IMR-90 (cell line): ENCODE measurements at regions not wholly inside any gene's neighbourhood (a gene's known extent, or its start where the extent isn't known, plus 50 kb on each side); places are given as distances from the start of the nearest gene placed in this dataset.

Experiments used
- ATAC-seq: fragments of 200-7000 bp; cut with Tn5 transposase; 2 replicates; pipeline ENCODE4 v1.9.1; 2020; ENCODE audit warnings: low read depth, mild to moderate bottlenecking, moderate library complexity
- BruUV-seq: library from RNA; stranded (reverse); fragments of 400-500 nt; replicated peaks from 2 replicates; lab custom pipeline; 2021; lab: Mats Ljungman, UMichigan
- CTCF ChIA-PET: fragments of 300-600 bp; formaldehyde crosslinking; extraction: SDS; loops from one replicate; lab custom pipeline; 2021; ENCODE audit warnings: antibody characterized with exemption; lab: Yijun Ruan, JAX
- POLR2A ChIA-PET: fragments of 300-600 bp; sonication (Branson Sonifier 250); formaldehyde crosslinking; loops from one replicate; lab custom pipeline; 2022; ENCODE audit warnings: antibody characterized with exemption; ENCODE audit not compliant: unreplicated experiment; lab: Charles Lee
- DNase-seq: peaks from one replicate; pipeline ENCODE4 v3.0.0; 2013
- H2AFZ ChIP-seq: replicated peaks from 2 replicates; pipeline ENCODE3; 2013; ENCODE audit warnings: low read length, mild to moderate bottlenecking; ENCODE audit not compliant: poor library complexity
- H2AK5ac ChIP-seq: 2 replicates; pipeline ENCODE4 v1.6.1; 2013; ENCODE audit warnings: low read depth, low read length, inconsistent platforms
- H2AK9ac ChIP-seq: replicated peaks from 2 replicates; pipeline ENCODE3; 2013; ENCODE audit warnings: mild to moderate bottlenecking, low read depth, low read length, moderate library complexity; ENCODE audit not compliant: poor library complexity
- H2BK120ac ChIP-seq: 2 replicates; pipeline ENCODE4 v1.6.1; 2013; ENCODE audit warnings: low read depth, low read length, inconsistent platforms
- H2BK15ac ChIP-seq: 3 replicates; pipeline ENCODE4 v1.6.1; 2013; ENCODE audit warnings: low read depth, low read length, inconsistent platforms
- H2BK20ac ChIP-seq: 2 replicates; pipeline ENCODE4 v1.6.1; 2013; ENCODE audit warnings: low read depth, mild to moderate bottlenecking, inconsistent platforms, low read length, moderate library complexity
- H2BK5ac ChIP-seq: 2 replicates; pipeline ENCODE4 v1.6.1; 2013; ENCODE audit warnings: mild to moderate bottlenecking, low read depth, low read length, inconsistent platforms; ENCODE audit not compliant: poor library complexity, severe bottlenecking
- H3K14ac ChIP-seq: replicated peaks from 2 replicates; pipeline ENCODE4 v1.6.1; 2013; ENCODE audit warnings: low read depth, low read length, inconsistent platforms
- H3K18ac ChIP-seq: 2 replicates; pipeline ENCODE4 v1.6.1; 2013; ENCODE audit warnings: low read depth, low read length, control low read depth
- H3K23ac ChIP-seq: 2 replicates; pipeline ENCODE4 v1.6.1; 2013; ENCODE audit warnings: low read depth, low read length, inconsistent platforms
- H3K27ac ChIP-seq: 2 replicates; pipeline ENCODE4 v1.5.1; 2013; ENCODE audit warnings: mild to moderate bottlenecking, control low read depth, low read length; ENCODE audit not compliant: insufficient read depth
- H3K27me3 ChIP-seq: 2 replicates; pipeline ENCODE4 v1.6.1; 2013; ENCODE audit warnings: low read length; ENCODE audit not compliant: control insufficient read depth, insufficient read depth
- H3K36me3 ChIP-seq: 2 replicates; pipeline ENCODE4 v1.6.1; 2013; ENCODE audit warnings: low read length, mixed read lengths; ENCODE audit not compliant: control insufficient read depth, insufficient read depth
- H3K4ac ChIP-seq: 2 replicates; pipeline ENCODE4 v1.6.1; 2013; ENCODE audit warnings: low read depth, low read length, inconsistent platforms
- H3K4me1 ChIP-seq: 2 replicates; pipeline ENCODE4 v1.6.1; 2013; ENCODE audit warnings: low read length, mixed read lengths; ENCODE audit not compliant: control insufficient read depth, insufficient read depth
- H3K4me2 ChIP-seq: 2 replicates; pipeline ENCODE4 v1.6.1; 2013; ENCODE audit warnings: low read depth, mild to moderate bottlenecking, control low read depth, low read length, moderate library complexity
- H3K4me3 ChIP-seq: 2 replicates; pipeline ENCODE4 v1.5.1; 2013; ENCODE audit warnings: low read depth, mild to moderate bottlenecking, control low read depth, low read length, moderate library complexity; ENCODE audit not compliant: insufficient read depth
- H3K56ac ChIP-seq: 2 replicates; pipeline ENCODE4 v1.6.1; 2013; ENCODE audit warnings: low read length, inconsistent platforms; ENCODE audit not compliant: insufficient read depth; ENCODE audit errors: extremely low read depth
- H3K79me1 ChIP-seq, 2 experiments: 2 replicates each; pipeline ENCODE4 v1.6.1; 2013; ENCODE audit warnings: low read length in 2 of 2, inconsistent platforms in 1 of 2, low read depth in 1 of 2
- H3K9ac ChIP-seq: 2 replicates; pipeline ENCODE4 v1.6.1; 2013; ENCODE audit warnings: low read depth, low read length, control low read depth
- H3K9me1 ChIP-seq: 2 replicates; pipeline ENCODE4 v1.6.1; 2013; ENCODE audit warnings: low read length, inconsistent platforms; ENCODE audit not compliant: insufficient read depth
- H3K9me3 ChIP-seq: 2 replicates; pipeline ENCODE4 v1.6.1; 2013; ENCODE audit warnings: low read length; ENCODE audit not compliant: control insufficient read depth, insufficient read depth
- H4K20me1 ChIP-seq: 2 replicates; pipeline ENCODE4 v1.6.1; 2013; ENCODE audit warnings: low read length, inconsistent platforms; ENCODE audit not compliant: insufficient read depth
- H4K5ac ChIP-seq: 2 replicates; pipeline ENCODE4 v1.6.1; 2013; ENCODE audit warnings: mild to moderate bottlenecking, low read depth, low read length, control low read depth
- H4K8ac ChIP-seq, 2 experiments: 2 replicates each; pipeline ENCODE4 v1.6.1; 2013; ENCODE audit warnings: low read depth in 2 of 2, low read length in 2 of 2, control low read depth in 1 of 2, inconsistent platforms in 1 of 2
- H4K91ac ChIP-seq: 2 replicates; pipeline ENCODE4 v1.6.1; 2013; ENCODE audit warnings: low read depth, low read length, inconsistent platforms; ENCODE audit not compliant: insufficient read depth
- BHLHE40 ChIP-seq: fragments of 150-350 bp; IDR thresholded peaks from 2 replicates; pipeline ENCODE4 v1.6.1; 2016; ENCODE audit warnings: mild to moderate bottlenecking, low read depth, low read length
- CEBPB ChIP-seq: IDR thresholded peaks from 2 replicates; pipeline ENCODE4 v1.6.1; 2012; ENCODE audit warnings: low read depth, low read length, improper control_type of control experiment
- CHD1 ChIP-seq: IDR thresholded peaks from 2 replicates; pipeline ENCODE4 v1.6.1; 2012; ENCODE audit warnings: low read depth, low read length, improper control_type of control experiment
- CTCF ChIP-seq: conservative IDR thresholded peaks from 2 replicates; pipeline ENCODE4 v1.5.1; 2012; ENCODE audit warnings: mild to moderate bottlenecking, low read depth, low read length, improper control_type of control experiment
- ELK1 ChIP-seq: fragments of 150-350 bp; IDR thresholded peaks from 2 replicates; pipeline ENCODE4 v1.6.1; 2016; ENCODE audit warnings: low read depth, mild to moderate bottlenecking, low read length, moderate library complexity, borderline replicate concordance
- FOS ChIP-seq: fragments of 150-350 bp; IDR thresholded peaks from 2 replicates; pipeline ENCODE4 v1.6.1; 2016; ENCODE audit warnings: low read depth, low read length
- MAFK ChIP-seq: IDR thresholded peaks from 2 replicates; pipeline ENCODE4 v1.6.1; 2012; ENCODE audit warnings: low read depth, low read length, improper control_type of control experiment
- MAZ ChIP-seq: IDR thresholded peaks from 2 replicates; pipeline ENCODE4 v1.6.1; 2012; ENCODE audit warnings: low read depth, mild to moderate bottlenecking, low read length, improper control_type of control experiment, moderate library complexity, borderline replicate concordance
- MXI1 ChIP-seq: IDR thresholded peaks from 2 replicates; pipeline ENCODE4 v1.6.1; 2012; ENCODE audit warnings: low read depth, mild to moderate bottlenecking, low read length, moderate library complexity, borderline replicate concordance
- NFE2L2 ChIP-seq: fragments of 150-350 bp; IDR thresholded peaks from 2 replicates; pipeline ENCODE4 v1.6.1; 2016; ENCODE audit warnings: low read depth, mild to moderate bottlenecking, low read length
- POLR2A ChIP-seq: IDR thresholded peaks from 2 replicates; pipeline ENCODE4 v1.6.1; 2012; ENCODE audit warnings: mild to moderate bottlenecking, low read depth, low read length
- RAD21 ChIP-seq: IDR thresholded peaks from 2 replicates; pipeline ENCODE4 v1.6.1; 2012; ENCODE audit warnings: low read length, improper control_type of control experiment
- RCOR1 ChIP-seq: IDR thresholded peaks from 2 replicates; pipeline ENCODE4 v1.6.1; 2012; ENCODE audit warnings: mild to moderate bottlenecking, low read length, improper control_type of control experiment; ENCODE audit not compliant: insufficient replicate concordance
- RFX5 ChIP-seq: IDR thresholded peaks from 2 replicates; pipeline ENCODE4 v1.8.0; 2012; ENCODE audit warnings: low read depth, mild to moderate bottlenecking, low read length, moderate library complexity
- SMC3 ChIP-seq: fragments of 150-350 bp; IDR thresholded peaks from 2 replicates; pipeline ENCODE4 v1.6.1; 2016; ENCODE audit warnings: low read depth, mild to moderate bottlenecking, antibody characterized with exemption, low read length, moderate library complexity
- USF2 ChIP-seq: fragments of 150-350 bp; IDR thresholded peaks from 2 replicates; pipeline ENCODE4 v1.6.1; 2017; ENCODE audit warnings: mild to moderate bottlenecking, antibody characterized with exemption, low read length, low read depth
- WGBS, 2 experiments: methylation state at CpG; one replicate each; pipeline versions ENCODE4 v1.1.5 to v1.1.7; 2013; ENCODE audit warnings: missing lambda C conversion rate in 2 of 2; ENCODE audit not compliant: insufficient read length in 1 of 2; ENCODE audit errors: extremely low coverage in 2 of 2; 5-methylcytosine and 5-hydroxymethylcytosine counted together
- dilution Hi-C: fragments of 300-500 bp; cut with HindIII; formaldehyde crosslinking; loops from one replicate; pipeline ENCODE4 v1.14.3; 2018; ENCODE audit warnings: low sequenced_read_pairs; ENCODE audit not compliant: unreplicated experiment
- in situ Hi-C: fragments of 300-500 bp; cut with MboI; formaldehyde crosslinking; loops from 3 replicates; pipeline ENCODE4 v1.14.3; 2019; ENCODE audit warnings: low sequenced_read_pairs, inconsistent platforms, mixed read lengths
- intact Hi-C: fragments of 100-400 bp; cut with micrococcal nuclease; formaldehyde crosslinking; loops from 2 replicates; pipeline ENCODE4 v1.10.0; 2022

GRCh38 chr2:186399082-186399644, 86.9 kb upstream of the ZC3H15 start:
- Histone ChIP-seq H4K91ac (no peak overlapping the region), H2BK20ac (no peak overlapping the region), H2BK5ac (no peak overlapping the region), H2AK5ac (no peak overlapping the region), H3K27ac (no peak overlapping the region), H2BK120ac (no peak overlapping the region), H3K9me3 (no peaks in the 10 kb centered on the region), H3K9me1 (no peaks in the 10 kb centered on the region), H3K23ac (no peak overlapping the region), H3K4me2 (no peak overlapping the region), H4K8ac (no peak overlapping the region), H2AK9ac (no peak overlapping the region), H2BK15ac (no peak overlapping the region), H3K18ac (no peak overlapping the region), H3K9ac (no peak overlapping the region), H2AFZ (no peak overlapping the region), H3K14ac (no peak overlapping the region), H3K36me3 (no peaks in the 10 kb centered on the region), H3K4me1 (no peaks in the 10 kb centered on the region), H3K4me3 (no peak overlapping the region), H3K79me1 (no peaks in the 10 kb centered on the region), H4K20me1 (no peaks in the 10 kb centered on the region), H4K5ac (no peak overlapping the region), H3K4ac (no peak overlapping the region), H3K27me3 (no peaks in the 10 kb centered on the region), H3K56ac (no peak overlapping the region)
- ATAC-seq (no peak), DNase-seq (no peak)
- TF ChIP-seq USF2 (no peak), MAFK (no peak), SMC3 (no peak), CHD1 (no peak), CEBPB (no peak), BHLHE40 (no peak), RFX5 (no peak), FOS (no peak), MXI1 (no peak), RAD21 (no peak), CTCF (no peak), ELK1 (no peak), RCOR1 (no peak), NFE2L2 (no peak), MAZ (no peak), POLR2A (no peak)
- BruUV-seq = no TSS peak
- WGBS, 2 experiments = no CpG with 5 or more reads among the region's 4 CpGs
- intact Hi-C loops (no loop called here), dilution Hi-C loops (no loop called here), in situ Hi-C loops (no loop called here)
- CTCF ChIA-PET = no interaction called here
- POLR2A ChIA-PET = no interaction called here
